ENCODE measurements at regions not wholly inside any gene's neighbourhood (a gene's known extent, or its start where the extent isn't known, plus 50 kb on each side); places are given as distances from the start of the nearest gene placed in this dataset.

GRCh38 chr9:73805111-73805510, 653.4 kb downstream of the ANXA1 start:
- no peak for DNase-seq

DNA sequence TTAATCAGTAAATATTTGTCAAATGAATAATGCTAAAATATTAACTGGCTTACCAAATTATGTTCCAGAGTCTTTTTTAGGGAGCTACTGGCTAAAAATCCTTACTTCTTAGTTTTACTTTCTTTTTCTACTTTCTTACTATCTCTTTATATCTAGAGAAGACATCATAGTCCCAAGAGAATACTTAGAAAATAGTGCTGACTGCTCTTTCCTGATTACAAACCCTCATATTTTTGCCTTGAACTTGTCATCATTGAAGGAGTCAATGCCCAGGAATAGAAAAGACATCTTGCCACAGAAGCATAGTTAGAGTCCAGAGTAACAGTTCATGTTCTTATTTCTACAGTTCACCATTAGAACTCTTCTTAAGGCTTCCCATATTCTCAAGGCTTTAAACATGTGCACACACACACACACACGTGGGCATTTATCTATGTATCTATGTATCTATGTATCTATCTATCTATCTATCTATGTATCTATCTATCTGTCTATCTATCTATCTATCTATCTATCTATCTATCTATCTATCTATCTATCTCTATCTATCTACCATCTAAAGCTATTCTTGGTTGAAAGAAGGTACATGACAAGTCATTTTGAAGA, 654.3 kb downstream of the ANXA1 start:
- DNase-seq: no peak

DNA sequence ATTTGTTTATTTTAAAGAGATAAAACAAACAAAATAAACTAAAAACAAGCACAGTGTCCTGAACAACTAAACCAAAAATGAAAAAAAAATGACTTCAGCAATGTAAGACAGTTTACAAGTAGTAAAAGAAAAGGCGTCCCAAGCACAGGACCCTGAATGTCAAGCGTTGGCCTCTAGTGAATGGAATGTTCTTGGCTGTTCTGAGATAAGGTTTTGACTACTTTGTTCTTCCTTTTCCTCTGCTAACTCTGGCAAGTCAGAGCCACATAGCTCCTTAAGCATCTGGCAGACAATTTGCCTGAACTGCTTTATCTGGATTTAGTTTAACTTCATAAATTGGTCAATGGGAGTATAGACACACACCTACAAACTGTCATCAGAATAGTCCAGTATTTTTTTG, 655.2 kb downstream of the ANXA1 start:
- no peak for DNase-seq

- DNase-seq: no peak
Measured at GRCh38 chr9:73807952-73808351, 656.3 kb downstream of the ANXA1 start.

GRCh38 chr9:73810585-73811215, 659.0 kb downstream of the ANXA1 start:
- no peak for DNase-seq

DNA sequence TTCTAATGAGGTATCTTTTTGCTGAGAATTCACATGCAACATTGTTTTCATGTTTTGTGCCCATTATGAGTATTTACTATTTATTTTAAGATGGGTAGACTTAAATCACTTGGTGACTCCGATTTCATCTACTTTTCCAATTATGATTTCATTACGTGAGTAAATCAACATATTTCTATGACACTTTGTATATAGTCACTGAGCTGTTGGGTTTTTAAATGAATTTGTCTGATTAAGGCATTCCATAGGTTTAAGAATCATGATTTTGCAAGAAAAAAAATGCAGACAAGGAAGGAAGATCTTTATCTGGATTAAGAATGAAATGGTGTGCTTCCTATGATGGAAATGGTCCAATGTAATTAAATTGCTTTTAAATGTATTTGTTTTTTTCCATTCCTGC, 661.9 kb downstream of the ANXA1 start:
- no peak for DNase-seq

DNA sequence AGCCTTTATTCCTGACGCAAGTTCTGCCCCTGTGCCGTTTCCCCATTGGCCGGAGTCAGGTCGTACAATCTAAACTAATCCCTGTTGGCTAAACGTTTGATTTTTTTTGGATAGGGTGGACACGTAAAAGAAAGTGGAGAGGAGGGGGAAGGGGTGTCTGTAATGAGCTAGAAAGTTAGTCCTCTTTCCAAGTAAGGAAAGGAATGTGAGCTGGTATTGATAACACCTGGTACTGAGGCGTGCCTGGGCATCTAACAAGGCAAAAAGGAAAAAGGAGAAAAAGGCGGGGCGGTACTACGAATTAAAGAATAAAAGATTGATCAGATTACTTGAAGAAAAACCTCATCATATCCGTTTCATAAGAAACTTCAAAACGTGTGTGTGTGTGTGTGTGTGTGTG, 665.2 kb downstream of the ANXA1 start:
- no peak for DNase-seq

DNA sequence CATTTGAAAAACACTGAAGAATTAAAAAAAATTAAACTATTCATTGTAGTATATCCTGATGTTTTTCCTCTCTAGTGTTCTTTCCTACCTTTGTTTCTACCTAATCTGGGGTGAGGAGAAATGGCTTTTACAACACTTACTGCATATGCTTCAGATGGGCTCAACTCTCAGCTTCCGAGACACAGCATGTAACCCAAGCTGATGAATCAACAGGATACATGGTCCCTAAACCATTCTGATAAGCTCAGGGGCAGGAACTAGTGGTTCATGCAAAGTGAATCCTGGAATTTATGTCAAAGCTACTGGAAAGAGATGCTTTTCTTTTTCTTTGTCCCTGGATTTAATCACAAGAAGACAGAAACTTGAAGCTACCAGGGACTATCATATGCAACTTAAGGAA, 672.5 kb upstream of the RORB start:
- no peak for DNase-seq

- no peak for DNase-seq
Measured at GRCh38 chr9:73838871-73839270, 658.3 kb upstream of the RORB start.

DNA sequence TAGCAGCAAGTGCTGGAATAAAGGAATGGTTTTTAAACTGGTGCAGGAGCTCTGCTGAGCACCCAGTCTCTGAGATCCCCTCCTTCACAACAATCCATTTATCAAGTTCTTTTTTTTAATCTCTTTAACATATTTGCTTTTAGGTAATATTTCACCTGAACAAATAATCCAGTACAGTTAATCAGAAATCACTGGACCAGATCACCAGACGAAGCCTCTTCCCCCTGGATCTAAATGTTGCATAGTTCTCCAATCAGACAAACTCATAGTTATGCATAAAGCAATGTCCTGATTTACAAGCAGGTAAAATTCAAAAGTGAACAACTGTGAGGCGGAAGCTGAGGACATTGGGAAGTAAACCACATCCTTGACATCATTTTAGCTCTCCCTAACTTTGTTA, 657.7 kb upstream of the RORB start:
- DNase-seq: no peak

- no peak for DNase-seq
Measured at GRCh38 chr9:73841018-73841417, 656.1 kb upstream of the RORB start.

DNA sequence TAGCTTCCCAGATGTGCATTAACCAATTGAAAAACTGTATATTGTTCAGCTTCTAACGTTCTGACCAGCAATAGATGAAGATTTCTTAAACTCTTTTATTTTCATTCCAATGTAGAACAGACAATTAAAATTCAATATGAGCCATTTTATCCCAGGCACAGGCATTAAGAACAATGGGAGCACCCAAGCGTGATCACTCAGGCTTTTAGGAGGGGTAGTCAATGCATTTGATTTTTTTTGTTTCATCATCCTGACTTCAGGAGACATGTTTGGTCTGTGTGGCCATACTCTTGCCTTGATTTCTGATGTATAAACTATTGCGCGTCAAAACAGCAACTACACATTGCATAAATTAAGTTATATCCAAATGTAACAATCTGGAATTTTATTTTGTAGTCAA, 653.0 kb upstream of the RORB start:
- no peak for DNase-seq

DNA sequence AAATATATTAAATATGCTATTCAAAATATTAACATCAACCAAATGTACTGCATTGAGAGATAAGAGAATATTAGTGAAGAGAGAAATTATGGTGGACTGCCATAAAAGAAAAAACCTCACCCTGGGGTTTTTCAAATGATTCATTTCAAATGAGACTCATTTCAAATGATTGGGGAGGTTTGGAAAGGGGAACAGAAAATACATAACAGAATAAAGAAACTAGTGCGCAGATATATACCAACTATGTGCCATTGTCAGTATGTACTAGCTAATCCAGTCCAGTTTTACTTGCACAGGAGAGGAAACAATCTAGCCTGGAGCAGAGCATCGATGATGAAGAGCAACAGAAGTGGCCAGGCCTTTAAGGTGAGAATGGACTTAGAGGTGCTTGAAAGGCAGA, 651.6 kb upstream of the RORB start:
- no peak for DNase-seq

- DNase-seq: no peak
Measured at GRCh38 chr9:73845954-73846690, 651.0 kb upstream of the RORB start.

GRCh38 chr9:73847536-73847935, 649.6 kb upstream of the RORB start:
- no peak for DNase-seq

DNA sequence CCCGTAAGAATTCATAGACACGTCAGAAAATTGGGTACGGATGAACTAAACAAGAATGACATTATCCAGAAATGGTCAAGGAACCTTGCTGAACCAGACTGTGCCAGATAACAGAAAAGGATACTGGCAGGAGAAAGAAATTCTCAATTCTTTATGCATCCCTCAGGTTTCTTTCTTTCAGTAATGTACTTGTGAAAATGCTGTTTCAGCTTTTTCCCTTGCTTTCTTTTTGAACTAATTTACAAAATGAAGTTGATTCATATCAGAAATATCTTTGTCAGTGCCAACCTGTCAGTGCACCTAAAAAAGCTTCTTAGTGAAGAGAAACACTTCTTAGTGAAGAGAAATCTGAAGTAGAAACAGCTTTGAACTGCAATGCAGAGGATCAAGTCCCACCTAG, 643.6 kb upstream of the RORB start:
- no peak for DNase-seq

GRCh38 chr9:73855206-73855605, 641.9 kb upstream of the RORB start:
- DNase-seq: no peak

- no peak for DNase-seq
Measured at GRCh38 chr9:73863924-73864323, 633.2 kb upstream of the RORB start.

- no peak for DNase-seq
Measured at GRCh38 chr9:73866451-73866850, 630.7 kb upstream of the RORB start.

GRCh38 chr9:73869264-73869663, 627.9 kb upstream of the RORB start:
- peak; percentile 57 for DNase-seq

GRCh38 chr9:73871636-73872035, 625.5 kb upstream of the RORB start:
- no peak for DNase-seq

DNA sequence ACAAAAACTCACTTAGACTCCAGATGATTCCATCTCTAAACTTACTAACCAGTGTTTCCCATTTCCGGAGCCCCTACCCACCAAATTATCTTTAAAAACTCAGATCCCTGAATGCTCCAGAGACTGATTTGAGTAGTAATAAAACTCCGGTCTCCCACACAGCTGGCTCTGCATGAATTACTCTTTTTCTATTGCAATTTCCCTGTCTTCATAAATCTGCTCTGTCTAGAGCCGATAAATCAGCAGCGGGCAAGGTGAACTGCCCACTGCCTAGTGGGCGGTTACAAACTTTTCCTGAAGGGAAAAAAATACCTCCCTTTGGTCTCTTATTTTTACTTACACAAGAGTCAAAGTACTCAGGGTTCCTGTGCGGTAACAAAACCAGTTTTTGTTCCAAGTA, 624.4 kb upstream of the RORB start:
- DNase-seq: no peak

DNA sequence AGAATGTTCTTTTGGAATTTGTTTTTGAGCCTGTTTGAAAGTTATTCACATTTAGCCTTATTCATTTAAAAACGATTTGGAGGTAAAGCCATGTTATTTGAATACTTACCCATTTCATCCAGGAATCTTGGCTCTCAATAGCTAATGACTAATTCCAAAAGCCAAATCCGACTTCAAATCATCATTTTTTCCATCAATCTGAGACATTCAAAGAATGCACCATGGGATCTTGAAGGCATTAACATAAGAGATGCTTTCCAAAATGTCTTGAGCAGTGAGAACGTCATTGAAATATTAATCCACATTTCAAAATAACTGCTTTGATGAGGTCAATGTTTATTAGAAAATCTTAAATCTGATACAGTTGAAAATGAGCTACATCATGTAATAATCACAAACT, 617.0 kb upstream of the RORB start:
- DNase-seq: no peak

GRCh38 chr9:73889023-73889422, 608.1 kb upstream of the RORB start:
- DNase-seq: no peak

All from NCI-H774 (cell line).